ENCODE measurements at regions not wholly inside any gene's neighbourhood (a gene's known extent, or its start where the extent isn't known, plus 50 kb on each side); places are given as distances from the start of the nearest gene placed in this dataset.

DNA sequence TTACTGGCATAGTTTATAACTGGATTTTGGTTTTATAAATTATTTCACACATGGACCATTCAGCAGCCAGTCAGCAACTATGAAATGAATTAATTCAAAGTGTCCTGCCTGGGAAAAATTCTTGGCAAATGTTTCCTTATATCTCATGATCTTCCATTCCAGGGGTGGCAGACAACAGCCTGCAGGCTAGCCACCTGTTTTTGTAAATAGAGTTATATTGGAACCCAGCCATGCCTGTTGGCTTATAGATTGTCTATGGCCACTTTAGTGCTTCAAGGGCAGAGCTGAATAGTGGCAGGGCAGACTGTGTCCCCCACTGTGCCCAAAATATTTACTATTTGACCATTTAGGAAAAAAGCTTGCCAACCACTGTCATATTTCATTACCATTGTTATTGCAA, 613.7 kb downstream of the TMEM114 start:
- TF ChIP-seq, protein P1, sequence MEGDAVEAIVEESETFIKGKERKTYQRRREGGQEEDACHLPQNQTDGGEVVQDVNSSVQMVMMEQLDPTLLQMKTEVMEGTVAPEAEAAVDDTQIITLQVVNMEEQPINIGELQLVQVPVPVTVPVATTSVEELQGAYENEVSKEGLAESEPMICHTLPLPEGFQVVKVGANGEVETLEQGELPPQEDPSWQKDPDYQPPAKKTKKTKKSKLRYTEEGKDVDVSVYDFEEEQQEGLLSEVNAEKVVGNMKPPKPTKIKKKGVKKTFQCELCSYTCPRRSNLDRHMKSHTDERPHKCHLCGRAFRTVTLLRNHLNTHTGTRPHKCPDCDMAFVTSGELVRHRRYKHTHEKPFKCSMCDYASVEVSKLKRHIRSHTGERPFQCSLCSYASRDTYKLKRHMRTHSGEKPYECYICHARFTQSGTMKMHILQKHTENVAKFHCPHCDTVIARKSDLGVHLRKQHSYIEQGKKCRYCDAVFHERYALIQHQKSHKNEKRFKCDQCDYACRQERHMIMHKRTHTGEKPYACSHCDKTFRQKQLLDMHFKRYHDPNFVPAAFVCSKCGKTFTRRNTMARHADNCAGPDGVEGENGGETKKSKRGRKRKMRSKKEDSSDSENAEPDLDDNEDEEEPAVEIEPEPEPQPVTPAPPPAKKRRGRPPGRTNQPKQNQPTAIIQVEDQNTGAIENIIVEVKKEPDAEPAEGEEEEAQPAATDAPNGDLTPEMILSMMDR (IDR thresholded peaks at IDR 0.05) = no peak
- Mint-ChIP-seq H3K36me3 (ENCODE audit: low read depth) (no peaks in the 10 kb centered on the region), H3K4me1 (peaks cover 18% of the 10 kb centered on the region), H3K27me3 (ENCODE audit: low read depth, poor library complexity) (peaks cover 5% of the 10 kb centered on the region), H3K9me3 (peaks cover 4% of the 10 kb centered on the region), H3K4me3 (no peak overlapping the region), H3K27ac (no peak overlapping the region)
- no peak for DNase-seq

DNA sequence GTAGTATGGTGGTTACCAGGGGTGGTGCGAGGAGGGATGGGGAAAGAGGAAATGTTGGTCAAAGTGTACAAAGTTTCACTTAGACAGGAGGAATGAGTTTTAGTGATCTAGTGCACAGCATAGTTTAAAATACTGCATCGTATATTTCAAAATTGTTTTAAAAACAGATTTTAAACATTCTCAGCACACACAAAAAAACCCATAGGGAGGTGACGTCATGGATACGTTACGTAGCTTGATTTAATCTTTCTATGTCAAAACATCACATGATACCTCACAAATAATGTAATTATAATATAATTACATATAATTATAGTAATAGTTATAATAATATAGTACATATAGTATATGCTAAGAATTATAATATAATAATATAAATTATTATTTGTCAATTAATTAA, 614.2 kb downstream of the TMEM114 start:
- H3K4me1 Mint-ChIP-seq = peaks cover 15% of the 10 kb centered on the region
- H3K9me3 Mint-ChIP-seq = peaks cover 4% of the 10 kb centered on the region
- no peak overlapping the region for H3K4me3 Mint-ChIP-seq
- TF ChIP-seq, protein P1 (IDR thresholded peaks at IDR 0.05) = no peak
- no peak for DNase-seq
- H3K27ac Mint-ChIP-seq = no peak overlapping the region
- H3K27me3 Mint-ChIP-seq (ENCODE audit: low read depth, poor library complexity) = peaks cover 3% of the 10 kb centered on the region
- H3K36me3 Mint-ChIP-seq (ENCODE audit: low read depth) = no peaks in the 10 kb centered on the region

DNA sequence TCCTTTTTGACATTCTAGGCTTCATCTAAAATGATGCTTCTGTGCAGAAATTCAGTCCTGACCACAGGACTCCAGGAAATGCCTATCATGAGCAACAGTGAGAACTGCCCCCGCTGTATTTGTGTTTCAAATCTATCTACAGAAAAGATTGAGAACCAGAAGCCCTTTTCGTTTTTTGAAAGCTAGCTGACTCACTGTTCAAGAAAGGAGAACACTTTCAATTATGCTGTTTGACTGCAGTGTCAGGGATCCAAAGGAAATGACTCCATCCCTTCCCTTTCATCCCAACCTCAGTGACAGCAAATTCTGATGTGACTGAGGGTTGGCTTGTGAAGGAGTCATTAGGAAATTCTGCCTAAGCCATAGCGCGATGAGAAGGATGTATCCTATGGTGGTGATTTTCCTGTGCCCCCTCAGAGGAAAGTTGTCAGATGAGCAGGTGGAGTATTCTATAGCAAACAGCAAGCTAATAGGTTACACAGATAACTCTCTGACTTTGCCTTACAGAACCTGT, 622.3 kb downstream of the TMEM114 start:
- H3K4me3 Mint-ChIP-seq = no peak overlapping the region
- no peak for DNase-seq
- H3K27me3 Mint-ChIP-seq (ENCODE audit: low read depth, poor library complexity) = peaks cover 10% of the 10 kb centered on the region
- TF ChIP-seq, protein P1 (IDR thresholded peaks at IDR 0.05) = no peak
- H3K9me3 Mint-ChIP-seq = peaks cover 2% of the 10 kb centered on the region
- H3K36me3 Mint-ChIP-seq (ENCODE audit: low read depth) = no peaks in the 10 kb centered on the region
- no peak overlapping the region for H3K27ac Mint-ChIP-seq
- peaks cover 21% of the 10 kb centered on the region for H3K4me1 Mint-ChIP-seq

DNA sequence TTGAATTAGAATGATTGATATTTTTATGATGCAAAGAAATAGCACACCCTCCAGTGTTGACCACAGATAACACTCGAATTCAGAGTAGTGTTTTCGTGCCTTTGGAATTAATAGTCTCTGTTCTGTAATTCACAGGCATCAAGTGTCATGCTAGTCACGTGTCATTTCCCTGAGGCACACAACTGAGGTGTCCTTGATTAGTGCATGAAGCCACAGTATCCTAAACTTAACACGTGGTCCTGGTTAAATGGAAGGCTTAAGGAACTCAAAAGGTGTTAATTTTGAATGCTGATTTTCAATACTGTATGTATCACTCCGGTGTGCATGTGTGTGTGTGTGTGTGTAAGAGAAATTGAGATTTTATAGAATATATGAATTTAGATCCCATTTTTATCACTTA, 625.6 kb downstream of the TMEM114 start:
- peaks cover 16% of the 10 kb centered on the region for H3K4me1 Mint-ChIP-seq
- no peaks in the 10 kb centered on the region for H3K36me3 Mint-ChIP-seq (ENCODE audit: low read depth)
- H3K27ac Mint-ChIP-seq = no peak overlapping the region
- peaks cover 8% of the 10 kb centered on the region for H3K27me3 Mint-ChIP-seq (ENCODE audit: low read depth, poor library complexity)
- H3K9me3 Mint-ChIP-seq = no peaks in the 10 kb centered on the region
- no peak for DNase-seq
- TF ChIP-seq, protein P1 (IDR thresholded peaks at IDR 0.05) = no peak
- H3K4me3 Mint-ChIP-seq = no peak overlapping the region

DNA sequence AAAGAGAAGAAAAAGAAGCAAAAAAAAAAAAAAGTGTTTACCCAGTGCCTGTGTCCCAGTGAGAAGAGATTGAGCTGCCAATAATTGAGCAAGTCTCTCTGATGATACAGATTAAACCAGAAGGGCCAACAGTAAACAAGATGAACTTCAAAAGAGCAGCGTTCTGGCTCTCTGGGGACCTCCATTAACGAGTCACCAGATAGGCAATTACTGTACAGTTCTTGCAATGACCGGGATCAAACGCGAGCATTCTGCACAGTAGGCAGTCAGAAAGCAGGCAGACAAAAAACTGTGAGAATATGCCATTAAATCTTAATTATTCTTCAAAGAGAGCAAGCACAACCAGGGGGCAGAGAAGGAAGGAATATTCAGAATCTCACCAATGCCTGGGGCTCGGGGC, 626.1 kb downstream of the TMEM114 start:
- DNase-seq = no peak
- H3K4me1 Mint-ChIP-seq = peaks cover 18% of the 10 kb centered on the region
- H3K4me3 Mint-ChIP-seq = no peak overlapping the region
- no peaks in the 10 kb centered on the region for H3K9me3 Mint-ChIP-seq
- peaks cover 10% of the 10 kb centered on the region for H3K27me3 Mint-ChIP-seq (ENCODE audit: low read depth, poor library complexity)
- TF ChIP-seq, protein P1 (IDR thresholded peaks at IDR 0.05) = no peak
- H3K36me3 Mint-ChIP-seq (ENCODE audit: low read depth) = no peaks in the 10 kb centered on the region
- H3K27ac Mint-ChIP-seq = no peak overlapping the region

DNA sequence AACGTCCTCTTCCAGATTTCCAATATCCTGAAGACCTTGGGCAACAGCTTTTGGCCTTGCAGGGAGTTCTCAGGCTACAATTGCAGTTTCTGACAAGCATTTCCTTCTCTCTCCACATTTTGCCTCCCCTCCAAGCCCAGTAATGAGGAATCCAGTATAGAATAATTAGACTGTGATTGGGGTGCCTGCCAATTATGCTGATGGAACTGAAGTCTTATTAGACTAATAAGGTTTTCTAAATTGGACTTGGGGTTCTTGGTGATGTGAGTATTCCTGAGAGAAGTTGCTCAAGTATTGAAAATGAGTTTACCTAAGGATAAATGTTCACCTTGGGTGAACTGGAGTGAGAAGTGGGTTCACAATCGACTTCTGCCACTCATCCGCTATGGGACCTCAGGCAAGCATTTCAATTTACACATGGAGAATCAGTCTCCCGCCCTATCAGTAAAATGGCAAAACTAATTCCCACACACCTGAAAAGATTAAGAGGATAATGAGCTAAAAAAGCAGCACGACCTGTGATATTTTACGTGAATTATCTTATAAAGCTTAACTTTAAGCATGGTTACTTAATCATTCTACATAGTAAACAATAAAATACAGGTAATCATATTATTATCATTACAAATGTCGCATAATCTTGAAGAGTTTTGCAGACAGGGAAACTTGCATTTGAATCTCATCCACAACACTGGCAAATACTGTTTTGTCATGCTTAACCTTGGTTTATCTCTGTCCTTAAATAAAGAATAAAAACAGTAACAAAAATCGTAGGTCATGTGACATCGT, 628.0 kb downstream of the TMEM114 start:
- Mint-ChIP-seq H3K36me3 (ENCODE audit: low read depth) (no peaks in the 10 kb centered on the region), H3K9me3 (no peaks in the 10 kb centered on the region), H3K27ac (no peak overlapping the region), H3K4me3 (no peak overlapping the region), H3K4me1 (peaks cover 18% of the 10 kb centered on the region), H3K27me3 (ENCODE audit: low read depth, poor library complexity) (peaks cover 15% of the 10 kb centered on the region)
- TF ChIP-seq, protein P1 (IDR thresholded peaks at IDR 0.05) = no peak
- DNase-seq = no peak

All from nephron progenitor cell (in vitro differentiated cells).